EH (cell line): ENCODE measurements at regions not wholly inside any gene's neighbourhood (a gene's known extent, or its start where the extent isn't known, plus 50 kb on each side); places are given as distances from the start of the nearest gene placed in this dataset.
"Not testable (repeated sequence)": the region's sequence is repeated elsewhere in the genome, so short reads cannot be mapped to it uniquely, and the experiment has no call there.

Experiments used
- DNase-seq: peaks from one replicate; pipeline ENCODE4 v3.0.0-alpha.2; 2015; ENCODE audit warnings: low read depth

DNA sequence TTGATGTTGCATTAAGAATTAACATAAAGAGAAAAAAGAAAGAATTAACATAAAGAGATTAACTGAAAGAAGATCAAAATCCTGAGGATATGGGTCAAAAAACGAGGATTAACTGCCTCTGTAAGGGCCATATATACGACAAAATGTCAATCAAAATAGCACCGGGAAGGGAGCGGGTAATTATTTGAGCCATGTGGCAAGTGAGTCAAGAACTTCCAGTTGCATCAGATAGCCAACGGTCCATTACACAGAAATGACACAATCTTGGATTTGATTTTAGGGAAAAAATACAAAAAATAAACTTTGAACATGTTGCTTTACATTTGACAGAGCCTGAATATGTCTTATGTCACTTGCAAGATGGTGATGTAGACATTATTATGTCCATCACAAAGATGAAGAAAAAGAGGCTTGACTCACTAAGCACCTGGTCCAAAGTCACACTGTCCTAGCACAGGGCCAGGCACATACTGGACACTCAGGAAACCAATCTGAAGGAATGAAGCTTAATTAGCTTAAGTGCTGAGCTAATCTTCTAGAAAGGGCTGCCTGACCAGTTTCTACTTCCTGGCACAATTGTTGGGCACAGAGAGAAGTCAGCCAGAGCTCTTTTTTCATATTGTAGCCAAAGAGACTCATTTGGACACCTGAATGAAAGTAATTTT is 273.2 kb upstream of the PAPPA start:
- no peak for DNase-seq

DNA sequence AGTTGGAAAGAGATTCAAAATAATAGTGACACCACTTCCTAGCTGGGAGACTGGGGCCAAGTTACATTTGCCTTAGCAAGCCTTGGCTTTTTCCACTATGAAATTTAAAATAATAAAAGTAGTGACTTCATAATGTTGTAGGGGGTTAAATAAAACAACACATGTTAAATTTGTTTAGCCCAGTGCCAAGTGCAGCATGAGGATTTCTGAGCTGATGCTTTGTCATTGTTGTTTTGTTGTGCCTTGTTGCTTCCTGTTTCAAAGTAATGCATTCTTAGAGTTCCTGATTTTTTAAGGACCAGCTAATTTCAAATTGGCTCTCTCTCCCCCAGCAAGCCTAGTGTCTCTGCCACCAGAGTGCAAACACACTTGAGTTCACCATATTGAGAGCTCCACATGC is 270.7 kb upstream of the PAPPA start:
- peak; percentile 65 for DNase-seq

DNA sequence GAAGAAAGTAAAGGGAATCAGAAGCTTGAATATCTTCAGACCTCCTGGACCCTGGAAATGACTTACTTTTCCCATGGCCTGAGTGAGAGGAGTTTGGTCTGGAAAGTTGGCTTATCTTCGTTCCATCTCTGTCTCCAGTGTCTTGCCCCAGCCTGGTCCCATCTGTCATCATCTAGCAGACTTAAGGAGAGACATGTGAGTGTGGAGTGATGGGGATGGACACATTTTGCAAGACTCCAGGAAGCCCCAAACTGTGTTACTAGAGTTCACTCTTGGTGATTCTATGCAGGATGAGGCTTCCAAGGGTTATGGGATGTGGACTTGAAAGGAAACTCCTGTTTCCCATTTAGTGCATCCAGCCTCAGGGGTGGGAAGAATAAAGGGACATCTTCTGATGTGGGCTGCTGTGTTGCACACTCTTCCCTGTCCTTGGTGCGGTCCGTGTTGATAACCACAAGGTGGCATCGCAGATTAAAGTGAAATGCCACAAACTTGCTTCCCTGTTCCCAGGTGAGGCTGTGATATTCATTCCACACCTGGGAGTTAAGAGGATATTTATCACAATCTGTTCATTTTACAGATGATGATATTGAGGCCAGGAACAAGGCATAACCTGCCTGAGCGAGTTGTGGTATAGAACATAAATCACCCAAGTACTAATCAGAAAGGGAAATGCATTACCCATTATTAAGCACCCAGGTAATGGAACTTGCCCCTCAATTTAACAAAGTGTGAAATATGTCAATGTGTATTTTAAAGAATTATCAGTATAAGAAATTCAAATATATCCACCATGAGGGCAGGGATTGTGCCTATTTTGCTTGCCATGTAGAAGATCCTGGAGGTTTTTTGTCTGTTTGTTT is 269.9 kb upstream of the PAPPA start:
- DNase-seq: peak; percentile 62

DNA sequence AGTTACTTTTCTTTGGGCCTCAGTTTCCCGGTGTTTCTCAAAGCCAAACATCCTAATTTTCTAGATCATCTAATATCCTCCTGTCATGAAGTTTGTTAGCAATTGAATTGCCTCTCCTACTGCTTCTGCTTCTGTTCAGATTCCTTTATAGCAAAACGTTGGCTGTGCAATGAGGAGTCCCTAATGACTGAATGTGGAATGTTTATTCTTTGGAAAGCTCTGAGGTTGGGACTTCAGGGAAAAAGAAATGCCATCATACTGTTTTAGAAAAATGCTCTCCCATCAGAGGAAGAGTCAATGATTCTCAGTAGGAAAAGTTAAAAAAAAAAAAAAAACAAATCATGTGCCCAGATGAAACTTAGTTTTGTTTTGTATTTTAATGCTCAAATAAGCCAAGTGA is 268.7 kb upstream of the PAPPA start:
- peak; percentile 56 for DNase-seq

DNA sequence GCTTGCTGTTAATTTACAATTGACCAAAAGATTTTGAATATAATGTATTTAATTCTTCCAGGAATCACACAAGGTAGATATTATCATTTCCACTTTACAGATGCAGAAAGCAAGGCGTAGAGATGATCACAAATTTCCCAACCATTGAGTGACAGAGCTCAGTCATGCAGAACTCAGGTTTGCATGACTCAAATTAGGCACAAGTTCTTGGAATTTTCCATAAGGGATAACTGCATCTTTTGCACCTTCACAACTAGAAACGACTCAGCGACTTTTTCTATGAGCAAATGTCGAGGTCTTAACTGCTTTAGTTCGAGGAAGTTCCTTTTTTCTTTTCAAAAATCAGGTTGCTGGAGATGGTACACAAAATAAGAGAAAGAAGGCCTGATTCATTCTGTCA is 265.5 kb upstream of the PAPPA start:
- DNase-seq: no peak

DNA sequence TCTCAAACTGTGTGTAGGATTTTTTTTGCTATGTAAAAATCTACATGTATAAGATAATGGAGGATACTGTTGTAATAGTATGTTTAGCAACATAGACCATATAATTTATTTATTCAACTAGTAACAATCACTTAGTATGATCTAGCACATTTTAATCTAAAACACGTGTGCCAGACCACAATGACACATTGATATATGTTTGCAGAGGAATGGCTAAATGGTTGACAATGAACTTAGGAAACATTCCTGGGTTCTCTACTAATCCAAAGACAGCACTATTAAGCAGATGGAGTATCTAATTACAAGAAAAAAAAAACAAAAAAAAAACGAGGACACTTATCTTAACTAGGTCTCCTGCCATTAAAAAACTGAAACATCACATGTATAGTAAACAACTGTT is 261.7 kb upstream of the PAPPA start:
- DNase-seq: peak; percentile 92

DNA sequence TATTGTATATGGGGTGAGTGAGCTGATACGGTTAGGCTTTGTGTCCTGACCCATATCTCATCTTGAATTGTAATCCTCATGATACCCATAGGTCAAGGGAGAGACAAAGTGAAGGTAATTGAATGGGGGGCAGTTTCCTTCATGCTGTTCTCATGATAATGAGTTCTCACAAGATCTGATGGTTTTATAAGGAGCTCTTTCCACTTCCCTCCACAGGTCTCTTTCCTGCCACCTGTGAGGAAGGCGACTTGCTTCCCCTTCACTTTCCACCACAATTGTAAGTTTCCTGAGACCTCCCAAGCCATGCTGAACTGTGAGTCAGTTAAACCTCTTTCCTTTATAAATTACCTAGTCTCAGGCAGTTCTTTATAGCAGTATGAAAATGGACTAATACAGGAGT is 255.1 kb upstream of the PAPPA start:
- not testable (repeated sequence) for DNase-seq

DNA sequence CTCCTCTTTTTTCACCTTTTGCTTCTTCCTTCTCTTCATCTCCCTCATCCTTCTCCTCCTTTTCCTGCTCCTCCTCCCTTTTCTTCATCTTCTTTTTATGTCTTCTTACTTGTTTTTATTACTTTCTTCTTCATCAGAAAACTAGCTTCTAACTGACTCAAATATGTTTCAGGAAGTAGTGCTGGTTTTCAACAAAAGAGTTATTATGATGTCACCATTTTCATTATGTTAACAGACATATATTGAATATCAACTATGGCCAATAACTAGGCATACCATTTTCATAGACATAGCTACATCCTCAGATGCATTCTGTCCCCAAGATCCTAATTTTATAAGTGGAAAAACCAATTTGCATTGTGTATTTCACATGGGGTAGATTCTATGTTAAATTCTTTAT is 252.9 kb upstream of the PAPPA start:
- DNase-seq: no peak

DNA sequence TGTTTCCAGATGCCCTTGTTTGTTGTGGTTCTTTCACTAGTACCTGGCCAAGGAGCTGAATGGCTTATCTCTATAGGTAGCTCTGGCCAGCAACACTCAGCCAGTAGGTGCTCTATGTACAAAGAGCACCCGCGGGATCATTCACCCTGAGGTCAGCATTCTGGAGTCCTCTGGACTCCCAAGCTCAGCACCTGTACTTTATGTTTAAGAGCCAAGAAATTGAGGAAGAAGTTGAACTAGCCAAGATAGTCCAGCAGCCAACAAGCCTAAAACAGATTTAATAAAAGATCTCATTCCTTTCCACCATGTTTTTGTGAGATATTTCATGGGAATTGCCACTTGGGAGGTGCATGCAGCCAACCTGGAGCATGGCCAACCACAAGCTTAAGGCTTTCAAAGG is 242.6 kb upstream of the PAPPA start:
- DNase-seq: no peak

DNA sequence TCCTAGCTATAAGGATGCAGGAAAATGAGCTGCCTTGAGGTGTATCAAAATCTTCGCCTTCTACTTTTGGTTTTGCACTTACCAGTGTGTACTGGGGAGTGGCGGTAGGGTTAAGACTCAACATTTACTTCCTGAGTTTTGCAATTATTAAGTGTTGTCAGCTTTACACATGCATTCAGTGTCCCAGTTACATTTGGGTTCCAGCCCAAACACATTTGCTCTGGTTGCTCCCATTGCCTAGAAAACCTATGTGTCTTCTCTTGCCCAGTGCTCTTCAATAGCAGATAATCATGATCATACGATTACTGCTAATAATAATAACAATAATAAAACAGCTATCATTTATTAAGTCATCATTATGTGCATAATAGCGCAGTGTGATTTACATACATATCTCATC is 241.5 kb upstream of the PAPPA start:
- DNase-seq: no peak

DNA sequence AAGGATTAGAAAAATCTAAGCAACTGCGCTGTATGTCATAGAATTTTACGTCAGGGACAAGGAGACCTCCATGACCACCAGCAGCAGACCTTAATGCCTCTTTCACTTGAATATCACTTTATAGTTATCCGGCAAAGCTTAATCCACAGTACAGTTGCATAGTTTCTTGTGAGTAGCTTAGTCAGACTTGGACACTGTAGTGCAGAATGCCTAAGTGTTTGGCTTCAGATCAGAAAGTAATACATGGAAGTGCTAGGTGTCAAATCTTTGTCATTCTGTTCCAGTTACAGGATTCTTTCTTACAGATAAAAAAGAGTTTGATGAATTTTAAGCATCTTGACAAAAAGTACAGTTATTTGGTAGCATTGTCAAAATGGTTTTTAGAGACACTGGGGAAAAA is 239.9 kb upstream of the PAPPA start:
- DNase-seq: peak; percentile 46

DNA sequence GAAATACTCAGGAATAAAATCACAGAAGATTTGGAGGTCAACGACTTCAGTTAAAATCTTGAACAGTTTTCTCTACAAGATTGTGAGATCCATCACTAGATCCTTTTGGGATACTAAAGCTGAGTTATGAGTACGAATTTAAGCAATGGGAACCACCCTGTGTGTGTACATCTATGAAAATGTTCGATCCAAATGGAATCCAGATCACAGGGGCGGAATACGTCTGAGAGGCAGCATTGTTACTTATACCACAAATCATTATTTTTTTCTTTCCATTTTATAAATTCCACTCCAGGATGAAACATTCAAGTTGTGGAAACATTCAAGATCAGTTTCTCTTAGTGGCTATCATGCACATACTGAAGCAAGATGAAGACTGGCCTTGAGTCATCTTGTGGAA is 239.3 kb upstream of the PAPPA start:
- no peak for DNase-seq

DNA sequence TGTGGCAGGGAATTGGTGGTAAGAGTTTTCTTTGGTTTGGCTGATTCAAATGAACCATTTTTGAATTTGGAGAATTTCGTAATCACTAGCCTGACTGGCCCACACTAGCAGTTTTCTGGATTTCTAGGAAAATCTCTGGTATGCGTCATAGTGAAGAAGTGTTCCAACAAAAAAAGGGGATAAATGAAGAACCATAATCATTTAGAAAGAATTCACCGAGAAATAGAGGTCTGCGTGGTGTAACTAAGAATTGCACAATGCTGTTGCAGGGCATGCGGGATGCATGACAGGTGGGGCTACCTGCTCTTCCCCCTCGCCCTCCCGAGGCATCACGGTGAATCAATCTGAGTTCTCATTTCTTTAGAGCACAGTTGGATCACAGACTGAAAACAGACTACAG is 232.3 kb upstream of the PAPPA start:
- peak; percentile 73 for DNase-seq

DNA sequence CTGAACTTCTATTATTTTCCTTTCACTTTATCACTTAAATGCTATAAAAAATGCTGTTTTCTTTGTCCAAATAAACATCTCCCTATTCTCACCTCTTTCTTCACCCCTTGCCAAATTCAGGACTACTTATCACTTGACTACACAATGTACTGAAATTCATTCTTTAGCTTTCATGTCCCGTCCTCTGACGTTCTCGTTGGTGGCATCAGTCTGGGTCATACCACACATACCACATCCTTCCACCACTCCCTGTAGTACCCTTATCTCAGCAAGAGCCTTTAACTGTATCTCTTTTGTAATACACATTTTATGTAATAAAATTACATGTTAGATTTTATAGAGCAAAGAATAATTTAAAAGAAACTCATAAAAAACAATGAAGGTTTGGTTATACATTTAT is 231.1 kb upstream of the PAPPA start:
- no peak for DNase-seq

DNA sequence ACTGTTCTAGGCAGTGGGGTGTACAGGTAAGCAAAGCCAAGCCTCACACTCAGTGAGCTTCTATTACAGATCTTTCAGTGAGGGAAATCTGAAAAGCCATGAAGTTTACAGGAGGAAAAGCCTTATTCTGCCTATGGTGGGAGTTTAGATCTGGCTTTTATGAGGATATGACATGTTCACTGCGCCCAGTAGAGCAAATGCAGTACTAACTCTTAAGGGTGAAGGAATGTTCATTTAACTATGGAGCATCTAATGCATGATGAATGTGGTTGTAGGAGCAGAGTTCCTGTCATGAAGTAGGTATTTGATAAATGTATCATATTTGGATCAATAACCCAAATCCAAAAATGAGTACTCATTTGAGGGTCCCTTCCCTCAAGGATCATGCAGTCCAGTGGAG is 230.2 kb upstream of the PAPPA start:
- no peak for DNase-seq

DNA sequence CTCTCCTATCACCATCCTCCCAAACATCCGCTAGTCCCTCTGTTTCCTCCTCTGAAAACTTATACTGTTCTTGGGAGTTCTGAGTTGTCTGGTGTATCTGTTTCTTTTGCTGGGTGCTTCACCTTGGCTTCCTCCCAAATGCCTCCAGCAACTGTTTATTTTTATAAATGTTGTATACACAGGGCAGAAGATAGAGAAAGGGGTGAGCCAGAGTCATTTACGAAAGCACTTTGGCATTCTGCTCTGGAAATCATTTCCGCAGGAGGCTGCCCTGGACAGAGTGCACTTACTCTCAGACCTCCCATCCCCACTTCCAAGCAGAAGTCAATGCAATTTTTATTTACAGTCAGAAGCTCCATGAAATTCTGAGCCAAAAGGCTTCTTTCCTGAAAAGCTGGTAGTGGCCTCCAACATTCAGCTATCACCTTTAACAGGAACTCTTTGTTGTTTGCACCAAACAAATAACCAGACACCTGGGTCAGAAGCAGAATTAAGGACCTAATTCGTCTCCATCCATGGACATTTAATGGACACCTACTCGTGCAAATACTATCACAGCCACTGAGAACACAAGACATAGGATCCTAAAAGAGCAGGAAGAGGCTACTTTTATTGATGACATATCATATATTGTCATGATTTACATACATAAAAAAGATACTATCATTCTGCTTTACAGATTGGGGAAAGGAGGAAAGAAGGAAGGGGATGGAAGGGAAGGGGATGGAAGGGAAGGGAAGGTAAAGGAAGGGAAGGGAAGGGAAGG is 229.5 kb upstream of the PAPPA start:
- peak; percentile 99 for DNase-seq

DNA sequence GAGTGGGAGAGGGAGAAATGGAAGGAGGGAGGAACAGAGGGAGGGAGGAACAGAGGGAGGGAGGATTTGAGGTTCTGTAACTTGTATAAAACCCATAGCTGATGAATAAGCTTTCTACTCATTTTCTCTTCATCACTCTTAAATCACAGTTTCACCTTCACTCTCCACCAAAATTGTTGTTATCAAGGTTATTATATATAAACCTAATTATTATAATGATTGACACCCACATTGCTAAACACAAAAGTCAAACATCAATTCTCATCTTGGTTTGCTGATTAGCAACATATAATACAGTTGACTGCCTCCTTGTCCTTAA is 229.0 kb upstream of the PAPPA start:
- DNase-seq: no peak

DNA sequence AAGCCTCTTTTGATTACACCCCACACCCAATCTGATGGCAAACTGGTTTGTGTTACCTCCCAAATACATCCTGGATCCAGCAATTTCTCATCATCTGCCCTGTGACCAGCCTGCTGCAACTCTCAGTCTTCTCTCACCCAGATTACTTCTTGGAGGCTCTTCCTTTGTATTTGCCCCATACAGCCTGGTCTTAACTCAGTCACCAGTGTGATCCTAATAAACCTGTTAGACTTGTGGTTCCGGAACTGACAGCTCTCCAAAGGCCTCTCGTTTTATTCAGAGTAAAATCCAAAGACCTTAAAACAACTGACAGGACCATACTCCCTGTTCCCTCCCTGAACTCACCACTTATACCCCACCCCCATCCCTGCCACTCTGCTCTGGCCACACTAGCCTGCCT is 228.2 kb upstream of the PAPPA start:
- no peak for DNase-seq

DNA sequence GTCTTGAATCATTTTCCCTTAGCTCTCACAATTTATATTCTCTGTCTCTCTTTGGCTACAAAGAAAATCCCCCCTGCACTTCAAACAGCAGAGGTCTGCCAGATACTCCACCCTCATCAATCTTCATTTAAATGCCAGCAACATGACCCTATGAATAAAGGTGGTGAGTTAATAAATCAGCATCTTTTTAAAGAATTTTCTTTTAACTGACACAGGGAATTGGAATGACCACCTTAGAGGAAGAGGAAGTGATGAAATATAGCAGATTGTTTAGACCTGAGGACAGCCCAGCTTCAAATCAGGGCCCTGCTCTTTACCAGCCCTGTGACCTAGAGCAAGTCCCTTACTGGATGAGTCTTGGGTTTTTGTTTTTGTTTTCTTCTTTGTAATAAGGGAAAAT is 223.1 kb upstream of the PAPPA start:
- DNase-seq: peak; percentile 40

DNA sequence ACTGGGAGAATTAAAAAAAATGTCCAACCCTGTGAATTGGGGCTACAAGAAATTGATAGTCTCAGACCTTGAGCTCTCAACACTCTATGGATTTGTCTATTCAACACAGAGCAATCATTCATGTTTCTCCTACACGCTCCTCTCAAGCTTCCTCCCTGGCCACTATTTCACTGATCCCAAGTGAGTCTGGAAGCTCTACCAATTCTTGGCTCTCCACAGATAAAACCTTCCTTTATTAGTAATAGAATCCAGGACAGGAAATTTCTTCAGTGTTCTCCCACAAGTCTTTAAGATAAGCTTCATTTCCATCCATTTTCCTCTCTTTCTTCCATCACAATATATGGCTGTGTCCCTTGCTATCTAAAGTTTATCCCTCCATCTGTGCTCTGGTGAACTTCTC is 215.1 kb upstream of the PAPPA start:
- DNase-seq: no peak

DNA sequence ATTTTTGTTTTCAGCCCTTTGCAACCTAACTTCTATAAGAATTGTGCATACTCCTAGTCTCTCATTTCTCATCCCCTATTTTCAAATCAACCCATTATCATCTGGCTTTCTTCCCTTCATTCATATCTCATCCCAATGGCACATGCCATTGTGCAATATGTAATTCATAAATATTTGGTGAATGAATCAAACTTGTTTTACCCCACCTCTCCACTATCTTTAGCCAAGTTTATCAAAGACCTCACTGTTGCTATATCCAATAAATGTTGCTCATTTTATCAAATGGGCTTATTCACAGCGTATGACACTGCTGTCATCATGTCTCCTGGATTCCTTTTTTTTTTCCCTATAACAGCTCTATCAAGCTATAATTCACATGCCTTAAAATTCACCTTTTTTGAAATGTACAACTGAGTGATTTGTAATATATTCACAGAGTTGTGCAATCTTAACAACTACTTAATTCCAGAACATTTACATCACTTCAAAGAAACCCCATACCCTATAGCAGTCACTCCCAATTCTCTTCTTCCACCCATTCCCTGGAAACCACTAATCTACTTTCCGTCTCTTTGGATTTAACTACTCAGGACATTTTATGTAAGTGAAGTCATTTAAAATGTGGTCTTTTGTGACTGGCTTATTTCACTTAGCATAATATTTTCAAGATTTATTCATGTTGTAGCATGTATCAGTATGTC is 214.4 kb upstream of the PAPPA start:
- peak; percentile 76 for DNase-seq

DNA sequence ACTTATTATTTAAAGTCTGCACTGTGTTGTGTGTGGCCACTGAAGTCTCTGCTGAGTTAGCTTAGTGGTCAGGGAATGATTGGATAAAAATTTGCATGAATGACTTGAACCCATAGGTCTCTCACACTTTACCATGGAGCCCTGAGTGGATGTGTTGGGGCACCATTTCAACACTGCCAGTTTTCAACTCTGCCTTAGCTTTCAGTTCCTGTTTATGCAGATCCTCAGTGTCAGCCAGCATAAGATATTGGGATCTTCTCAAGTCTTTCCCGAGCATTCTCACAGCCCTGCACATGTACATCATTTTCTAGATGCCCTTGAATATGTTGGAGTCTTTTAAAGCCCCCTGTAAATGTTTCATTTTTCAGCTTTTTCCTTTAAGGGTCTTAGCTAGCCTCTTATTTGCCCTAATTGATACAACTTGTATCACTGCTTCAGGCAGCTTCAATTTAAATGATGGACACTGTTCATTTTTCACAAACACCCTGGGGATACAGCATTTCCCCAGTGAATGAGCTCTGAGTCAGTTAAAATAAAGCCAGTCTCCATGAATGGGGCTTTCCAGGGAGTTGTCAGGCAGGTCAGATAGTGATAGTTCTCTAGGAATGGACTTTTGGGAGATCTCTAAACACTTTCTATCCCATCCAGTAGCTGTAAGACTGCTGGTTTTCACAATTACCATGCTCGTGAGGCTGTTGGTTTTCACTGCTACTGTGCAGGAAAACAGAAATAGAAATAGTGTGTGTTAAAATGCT is 211.9 kb upstream of the PAPPA start:
- DNase-seq: peak; percentile 76
